Heart left ventricle (tissue), 13 donors: ENCODE measurements at regions not wholly inside any gene's neighbourhood (a gene's known extent, or its start where the extent isn't known, plus 50 kb on each side); places are given as distances from the start of the nearest gene placed in this dataset.

Source experiments
- CTCF ChIP-seq, 12 donors: fragments of 200-600 bp; sonication (generic) in 4 of 12; IDR thresholded peaks; one replicate each; pipeline versions ENCODE4 v1.5.0 to v1.8.0; 2018 to 2022; ENCODE audit warnings: antibody characterized with exemption in 12 of 12, mild to moderate bottlenecking in 5 of 12
- POLR2A ChIP-seq, 2 donors: fragments of 450-650 bp; IDR thresholded peaks; one replicate each; pipeline ENCODE4 v1.6.1; 2017; ENCODE audit warnings: antibody characterized with exemption in 2 of 2, mild to moderate bottlenecking in 2 of 2, moderate library complexity in 2 of 2
- donor health status: ischemic (EF 13 %, LVEDD 7.1; RV severe dilation, severe dysfunction).
- donor health status: DM: no; HTN: yes; CAD: no.
- donor health status: DM: no; HTN: no; CAD: no.
- donor health status: ischemic (EF 25% LVEDD 6.9; RV normal size, moderate dysfunction).
- donor health status: ischemic (EF 25% LVEDD 5.7; RV mildly dilated, moderate dysfunction).
- donor health status: ischemic (EF 35%, LVEDD 5.7; RV mildly dilated, moderate dysfunction).
- donor health status: nonischemic (EF 11% LVEDD 7.7; RV severe dilation, severe dysfunction).
- donor health status: DM: yes; HTN: yes; CAD: no.
- donor health status: PGD.
- donor health status: ischemic (EF 29% LVEDD 5.4; RV normal size, mild dysfunction).
- donor health status: nonischemic (EF 23%, LVEDD 6.1; RV moderate dilation, normal function).

DNA sequence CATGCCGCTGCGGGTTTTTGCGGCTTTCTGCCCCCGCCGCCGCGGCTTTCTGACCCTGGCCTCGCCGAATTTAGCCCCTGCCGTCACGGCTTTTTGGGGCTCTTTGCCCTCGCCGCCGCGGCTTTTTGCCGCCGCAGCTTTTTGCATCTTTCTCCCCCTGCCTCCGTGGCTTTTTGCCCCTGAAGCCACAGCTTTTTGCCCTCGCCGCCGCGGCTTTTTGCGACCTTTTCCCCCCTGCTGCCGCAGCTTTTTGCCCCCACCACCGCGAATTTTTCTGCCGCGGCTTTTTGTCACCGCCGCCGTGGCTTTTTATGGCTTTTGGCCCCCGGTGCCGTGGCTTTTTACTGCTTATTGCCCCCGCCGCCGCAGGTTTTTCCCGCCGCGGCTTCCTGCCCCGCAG is 636.5 kb downstream of the ZNF716 start:
- TF ChIP-seq CTCF (IDR thresholded peaks at IDR 0.05) (no peak), POLR2A (IDR thresholded peaks at IDR 0.05) (no peak)
